ENCODE measurements at regions not wholly inside any gene's neighbourhood (a gene's known extent, or its start where the extent isn't known, plus 50 kb on each side); places are given as distances from the start of the nearest gene placed in this dataset.
"Not testable (repeated sequence)": the region's sequence is repeated elsewhere in the genome, so short reads cannot be mapped to it uniquely, and the experiment has no call there.

- DNase-seq, result no peak
These were observed 382.5 kb upstream of the ADGRL3 start for GRCh38 chr4:60817609-60818008.

DNA sequence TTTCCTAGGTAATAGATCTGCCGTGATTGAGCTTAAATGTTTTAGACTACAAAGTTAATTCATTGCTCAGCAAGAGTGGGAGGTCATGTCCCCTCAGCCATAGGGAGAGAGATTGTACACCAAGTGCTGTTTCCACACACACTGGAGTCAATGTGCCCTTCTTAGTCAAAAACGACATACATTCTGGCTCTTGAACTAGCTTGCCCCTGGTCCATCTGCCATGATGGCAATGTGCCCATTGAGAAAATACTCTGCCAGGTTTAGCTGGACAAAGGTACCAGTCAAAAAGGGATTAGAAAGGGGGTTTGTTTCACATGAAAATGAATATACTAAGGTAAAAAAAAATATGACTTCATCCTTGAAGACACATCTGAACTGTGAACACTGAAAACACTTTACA, 377.1 kb upstream of the ADGRL3 start:
- no peak for DNase-seq

- DNase-seq, result no peak
These were observed 360.1 kb upstream of the ADGRL3 start for GRCh38 chr4:60840020-60840419.

GRCh38 chr4:60846678-60847077, 353.4 kb upstream of the ADGRL3 start:
- DNase-seq, result no peak

DNA sequence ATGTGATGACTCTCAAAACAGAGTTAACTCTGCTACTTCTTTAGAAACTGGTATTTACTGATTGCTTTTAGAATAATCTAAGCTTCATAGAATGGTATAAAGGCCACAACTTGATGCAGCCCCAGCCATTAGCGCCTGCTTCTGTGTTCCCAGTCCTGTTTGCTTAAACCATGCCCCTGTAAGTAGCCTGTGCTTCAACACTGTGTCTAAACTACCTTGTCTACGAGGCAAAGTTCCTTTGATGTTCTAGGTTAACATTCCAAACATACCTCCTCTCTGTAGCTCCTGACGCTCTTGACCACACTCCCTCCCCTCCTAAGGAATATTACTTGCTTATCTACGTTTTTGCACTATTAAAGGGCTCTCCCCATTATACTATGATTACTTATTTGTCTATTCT, 352.5 kb upstream of the ADGRL3 start:
- DNase-seq, result no peak

DNA sequence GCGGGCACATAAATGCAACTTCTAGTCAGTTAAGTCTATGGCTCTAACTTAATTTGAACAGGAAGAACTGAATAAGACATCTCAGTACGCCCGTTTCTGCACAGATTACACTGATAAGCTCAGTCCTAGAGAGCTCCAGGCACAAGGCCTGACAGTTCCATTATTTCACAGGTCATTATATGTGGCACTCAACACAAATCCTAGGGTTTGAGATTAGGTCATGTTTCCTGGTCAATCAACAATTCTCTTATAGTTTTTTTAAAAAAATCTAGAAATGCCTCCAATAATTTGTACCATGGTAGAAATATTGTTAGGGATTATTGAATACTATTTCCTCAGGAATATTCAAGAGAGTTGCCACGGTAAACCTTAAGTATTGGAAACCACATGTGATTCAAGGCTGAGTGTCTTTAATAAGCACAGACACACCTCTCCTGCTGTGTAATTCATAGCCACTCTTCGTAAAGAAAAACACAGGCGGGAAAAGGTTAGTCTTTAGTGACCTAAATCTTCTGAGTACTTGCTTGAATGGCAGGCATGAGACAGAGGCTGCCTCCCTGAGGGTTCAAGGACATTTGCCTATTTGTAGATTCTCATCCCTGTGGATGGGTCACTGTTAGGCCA, 342.9 kb upstream of the ADGRL3 start:
- DNase-seq, result no peak

DNA sequence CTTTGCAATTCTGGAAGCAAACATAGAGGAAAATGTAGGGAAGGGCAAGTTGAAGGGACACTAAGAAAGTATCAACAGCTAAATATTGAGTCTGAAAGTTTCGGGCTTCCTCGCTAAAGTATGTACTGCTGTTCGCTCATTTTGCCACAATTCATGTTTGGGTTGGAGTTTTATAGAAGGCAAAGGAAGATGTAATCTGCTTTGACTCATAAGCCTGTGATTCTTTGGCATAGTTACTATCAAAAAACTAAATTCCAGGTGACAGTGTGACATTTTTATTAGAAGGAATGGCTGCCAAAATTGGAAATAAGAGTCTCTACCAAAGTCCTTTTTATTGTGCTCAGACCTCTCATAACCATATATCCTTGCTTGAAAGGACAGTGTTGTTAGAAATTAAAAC, 336.7 kb upstream of the ADGRL3 start:
- DNase-seq, result no peak

GRCh38 chr4:60865273-60865672, 334.9 kb upstream of the ADGRL3 start:
- no peak for DNase-seq

DNA sequence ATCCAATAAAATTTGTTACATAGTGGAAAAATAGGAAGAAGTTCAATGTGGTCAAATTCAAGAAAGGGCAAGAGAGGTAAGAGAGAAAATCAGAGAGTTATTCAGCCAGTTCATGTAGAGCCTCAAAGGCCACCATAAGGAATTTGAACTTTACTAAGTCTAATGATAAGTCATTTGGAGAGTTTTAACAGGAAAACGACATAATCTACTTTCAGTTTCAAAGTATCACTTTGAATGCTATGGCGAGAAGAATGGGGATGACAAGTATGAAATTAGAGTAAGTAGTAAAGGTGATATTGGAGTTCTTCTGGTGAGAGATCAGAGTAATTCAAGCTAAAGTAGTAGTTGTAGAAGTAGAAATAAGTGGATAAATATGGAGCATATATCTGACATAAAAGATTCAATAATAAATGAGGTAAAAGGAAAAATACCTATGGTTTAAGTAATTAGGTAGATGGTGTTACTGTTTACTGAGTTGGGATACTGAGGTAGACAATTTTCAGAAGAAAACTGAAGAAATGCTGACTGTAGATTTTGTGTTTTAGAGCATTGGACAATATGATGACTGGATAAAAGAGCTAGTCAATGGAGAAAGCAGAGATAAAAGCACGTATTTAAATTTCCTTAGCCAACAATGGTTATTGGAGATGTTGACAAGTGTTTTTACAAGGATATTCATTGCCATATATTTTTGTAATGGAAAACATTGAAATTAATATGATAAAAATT, 331.7 kb upstream of the ADGRL3 start:
- DNase-seq, result no peak

DNA sequence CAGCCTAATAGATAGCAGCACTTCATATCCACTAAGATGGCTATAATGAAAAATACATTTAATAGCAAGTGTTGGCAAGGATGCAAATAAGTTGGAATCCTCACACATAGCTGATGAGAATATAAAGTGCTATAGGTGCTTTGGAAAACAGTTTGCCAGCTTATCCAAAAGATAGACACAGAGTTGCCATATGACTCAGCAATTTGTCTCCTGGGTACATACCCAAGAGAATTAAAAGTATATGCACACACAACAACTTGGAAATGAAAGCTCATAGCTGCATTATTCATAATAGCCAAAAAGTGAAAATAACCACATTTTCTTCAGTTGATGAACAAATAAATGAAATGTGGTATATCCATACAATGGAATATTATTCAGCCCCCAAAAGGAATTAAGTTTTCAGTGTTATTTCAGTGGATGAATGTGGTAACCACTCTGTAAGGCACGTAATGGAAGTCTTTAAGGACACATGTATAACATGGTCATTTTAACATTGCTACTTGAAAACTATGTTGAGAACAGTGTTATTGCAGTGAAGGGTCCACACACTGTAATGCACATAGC, 320.9 kb upstream of the ADGRL3 start:
- DNase-seq, result no peak

DNA sequence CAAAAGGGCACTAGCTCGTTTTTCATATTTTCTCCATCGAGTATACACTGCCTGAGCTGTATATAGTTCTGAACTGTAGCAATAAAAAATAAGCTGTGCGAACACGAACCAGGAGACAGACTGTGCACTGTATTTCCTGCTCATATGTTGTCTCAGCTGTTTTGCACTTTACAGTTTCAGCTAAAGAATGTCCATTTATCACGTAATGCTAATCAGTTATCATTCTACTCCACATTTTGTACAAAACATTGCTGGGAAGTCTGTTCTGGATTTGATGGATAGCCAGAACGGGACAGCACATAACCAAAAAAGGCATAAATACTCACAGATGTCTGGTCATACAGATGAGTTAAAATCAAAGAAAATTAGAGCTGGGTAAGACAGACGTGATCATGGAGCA, 315.5 kb upstream of the ADGRL3 start:
- no peak for DNase-seq

DNA sequence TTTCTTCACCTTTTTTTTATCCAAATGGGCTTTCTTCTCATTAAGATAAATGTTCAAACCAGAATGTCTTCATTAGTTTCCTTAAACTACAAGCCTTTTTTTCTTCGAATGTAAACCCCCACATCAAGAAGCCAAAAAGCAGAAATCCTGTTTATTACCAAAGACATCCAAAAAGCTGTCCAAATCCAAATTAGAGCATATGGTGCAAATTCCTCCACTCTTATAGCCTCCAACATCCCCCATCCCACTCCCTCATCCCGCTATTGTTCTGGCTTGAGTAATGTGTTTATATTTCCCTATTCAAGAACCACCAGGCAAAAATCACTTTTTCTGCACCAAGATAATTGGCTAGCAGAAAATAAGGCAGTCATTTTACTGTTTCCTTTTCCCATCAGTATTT, 315.1 kb upstream of the ADGRL3 start:
- DNase-seq, result no peak

DNA sequence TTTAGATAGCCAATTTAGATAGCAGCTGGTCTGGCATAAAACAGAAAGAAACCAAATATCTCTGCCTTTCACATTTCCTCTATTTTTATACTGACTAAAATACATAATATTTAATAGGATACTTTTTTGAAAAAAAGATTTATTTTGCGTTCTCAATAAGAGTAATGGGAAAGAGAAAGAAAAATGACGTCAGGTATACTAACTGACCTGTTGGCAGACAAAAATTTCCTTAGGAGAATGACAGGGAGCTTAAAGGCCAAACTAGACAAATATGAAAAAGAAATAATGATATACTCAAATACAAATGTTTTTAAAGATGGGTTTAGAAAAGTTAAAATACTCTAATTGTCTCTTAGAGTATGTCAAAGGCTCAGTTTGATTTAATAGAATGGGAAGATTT, 309.4 kb upstream of the ADGRL3 start:
- no peak for DNase-seq

GRCh38 chr4:60891947-60892346, 308.2 kb upstream of the ADGRL3 start:
- no peak for DNase-seq

DNA sequence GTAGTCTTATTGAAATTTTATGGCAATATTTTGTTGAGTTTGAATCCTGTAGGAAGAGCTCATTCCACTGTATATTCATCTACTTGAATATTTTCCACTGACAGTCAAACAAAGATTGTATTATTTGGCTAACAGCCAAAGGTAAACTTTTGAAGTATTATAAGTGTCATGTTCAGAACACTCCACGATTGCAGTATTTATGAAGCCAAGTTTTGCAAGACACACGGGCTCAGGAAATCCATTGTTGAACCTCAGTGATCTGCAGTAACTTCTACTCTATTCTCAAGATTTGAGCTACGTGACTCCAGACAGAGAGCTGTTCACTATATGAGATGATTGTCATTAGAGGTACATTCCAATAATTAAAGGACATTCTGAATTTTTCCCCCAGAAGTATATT, 302.7 kb upstream of the ADGRL3 start:
- no peak for DNase-seq

GRCh38 chr4:60905162-60905561, 295.0 kb upstream of the ADGRL3 start:
- DNase-seq, result no peak

DNA sequence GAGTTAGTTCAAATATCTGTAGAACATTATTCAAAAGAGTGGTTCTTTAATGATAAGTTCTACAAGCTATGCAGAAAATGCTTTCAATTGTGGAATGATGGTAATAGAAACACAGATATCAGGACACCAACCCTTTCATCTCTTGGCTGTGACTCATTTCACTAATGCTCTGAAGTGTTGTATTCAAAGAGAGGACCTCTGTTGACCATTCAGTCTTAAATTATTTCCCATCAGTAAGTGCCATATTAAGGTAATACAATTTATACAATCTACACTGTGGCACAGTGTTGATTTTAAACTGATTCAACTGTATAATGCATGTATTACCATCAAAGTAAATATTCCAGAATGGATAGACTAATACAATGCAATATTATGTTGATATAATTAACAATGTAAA, 289.0 kb upstream of the ADGRL3 start:
- no peak for DNase-seq

GRCh38 chr4:60913002-60913401, 287.1 kb upstream of the ADGRL3 start:
- DNase-seq, result no peak

DNA sequence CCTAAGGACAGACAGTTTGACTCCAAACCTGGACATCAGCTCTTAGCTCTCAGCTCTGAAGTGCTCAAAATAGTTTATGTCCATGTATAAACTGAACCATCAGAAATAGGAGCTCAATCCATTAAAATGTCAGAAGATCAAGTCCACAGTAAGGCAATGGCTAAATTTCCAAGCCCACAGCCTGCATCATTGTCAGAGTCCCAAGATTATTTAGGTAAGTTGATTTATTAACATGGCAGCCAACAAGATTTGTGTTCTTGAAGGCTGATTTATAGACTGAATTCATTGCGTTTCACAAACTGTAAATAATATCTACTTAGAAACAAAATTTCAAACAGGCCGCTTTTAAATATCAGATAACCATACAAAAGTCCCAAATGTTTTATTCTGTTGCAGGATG, 286.5 kb upstream of the ADGRL3 start:
- DNase-seq, result no peak

- DNase-seq, result not testable (repeated sequence)
These were observed 278.4 kb upstream of the ADGRL3 start for GRCh38 chr4:60921735-60922134.

- DNase-seq, result no peak
These were observed 277.1 kb upstream of the ADGRL3 start for GRCh38 chr4:60923075-60923474.

DNA sequence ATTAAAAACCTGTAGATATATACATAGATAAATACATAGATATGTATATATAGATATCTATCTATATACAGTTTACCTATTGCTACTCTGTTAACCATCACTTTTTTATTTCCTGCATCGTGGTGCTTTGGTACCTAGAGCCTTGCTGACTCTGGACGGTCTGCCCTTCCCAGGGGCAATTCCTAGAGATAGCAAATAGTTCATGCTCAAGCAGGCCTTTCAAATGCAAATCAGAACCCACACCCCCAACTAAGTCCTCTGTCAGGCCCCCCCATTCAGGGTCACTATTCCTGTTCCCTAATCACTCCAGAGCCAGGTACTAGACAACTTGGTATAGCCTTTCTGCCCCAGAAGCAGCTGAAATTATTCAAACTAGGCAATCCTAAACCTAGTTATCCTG, 273.5 kb upstream of the ADGRL3 start:
- no peak for DNase-seq

DNA sequence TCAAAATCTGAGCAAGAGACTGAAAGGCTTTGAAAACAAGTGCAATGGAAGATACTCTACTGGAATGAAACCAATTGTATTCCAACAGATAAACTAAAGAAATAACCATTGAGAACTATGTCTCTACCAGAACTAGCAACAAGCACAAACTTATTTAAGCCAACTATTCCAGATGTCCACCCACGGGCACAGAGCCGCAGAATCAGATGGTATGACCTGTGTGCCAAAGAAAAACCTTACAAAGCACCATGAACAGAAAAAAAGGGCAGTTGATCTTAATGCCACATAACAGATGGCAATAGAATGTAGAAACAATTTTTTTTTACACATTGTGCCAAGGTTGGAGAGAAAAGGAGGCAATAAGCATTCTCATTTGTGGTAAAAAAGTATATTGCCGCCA, 269.3 kb upstream of the ADGRL3 start:
- DNase-seq, result no peak

DNA sequence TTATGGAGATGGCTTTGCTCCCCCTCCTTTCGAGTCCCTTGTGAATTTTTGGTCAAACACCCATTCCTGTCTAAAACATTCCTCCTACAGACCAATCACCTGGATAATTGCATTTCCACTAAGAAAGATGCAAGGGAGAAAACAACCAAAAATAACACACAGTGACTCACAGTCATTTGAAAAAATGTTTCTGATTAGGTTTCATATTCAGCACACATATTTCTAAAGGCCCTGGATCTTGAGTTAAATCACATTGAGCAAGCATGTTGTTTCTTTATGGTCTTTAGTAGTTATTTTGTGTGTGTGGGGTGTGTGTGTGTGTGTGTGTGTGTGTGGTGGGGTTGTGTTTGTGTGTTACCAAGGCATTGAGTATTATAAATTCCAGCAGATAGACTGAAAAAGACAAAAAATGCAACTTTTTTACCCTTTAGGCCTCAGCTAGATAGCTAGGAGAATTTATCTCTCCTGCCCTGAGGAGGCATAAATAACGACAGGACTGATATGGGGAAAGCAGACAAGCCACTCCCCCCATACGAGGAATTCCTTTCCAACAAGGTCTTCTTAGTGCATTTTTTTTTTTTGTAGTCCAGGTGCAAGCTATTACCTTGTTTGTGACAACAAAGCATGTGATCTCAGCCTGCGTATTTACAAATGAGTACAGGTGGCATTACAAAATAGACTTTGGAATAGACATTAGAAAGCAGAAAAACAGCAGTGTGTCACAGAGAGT, 265.4 kb upstream of the ADGRL3 start:
- DNase-seq, result no peak

Data from T1000 (cell line).